ENCODE measurements at regions not wholly inside any gene's neighbourhood (a gene's known extent, or its start where the extent isn't known, plus 50 kb on each side); places are given as distances from the start of the nearest gene placed in this dataset.

- no peak overlapping the region for H3K27ac ChIP-seq (replicated peaks)
- H3K27me3 ChIP-seq (ENCODE audit: low read depth) = no peaks in the 10 kb centered on the region
- peaks cover 21% of the 10 kb centered on the region for H3K9me3 ChIP-seq (replicated peaks)
- no peaks in the 10 kb centered on the region for H3K36me3 ChIP-seq
- no peak for DNase-seq
- H3K4me3 ChIP-seq = no peak overlapping the region
- H3K4me1 ChIP-seq = no peaks in the 10 kb centered on the region
- intact Hi-C loops (cut with micrococcal nuclease) = no loop called here
- no peak for TF ChIP-seq CTCF (IDR thresholded peaks at IDR 0.05; ENCODE audit: borderline replicate concordance)
Measured at GRCh38 chr3:70392227-70392626, 79.8 kb upstream of the MDFIC2 start.

- intact Hi-C loops (cut with micrococcal nuclease) = no loop called here
- TF ChIP-seq CTCF (IDR thresholded peaks at IDR 0.05; ENCODE audit: borderline replicate concordance) = no peak
- Histone ChIP-seq H3K27me3 (ENCODE audit: low read depth) (no peaks in the 10 kb centered on the region), H3K36me3 (no peaks in the 10 kb centered on the region), H3K27ac (replicated peaks) (no peak overlapping the region), H3K9me3 (replicated peaks) (peaks cover 21% of the 10 kb centered on the region), H3K4me3 (no peak overlapping the region), H3K4me1 (no peaks in the 10 kb centered on the region)
- no peak for DNase-seq
Measured at GRCh38 chr3:70387889-70388288, 75.5 kb upstream of the MDFIC2 start.

GRCh38 chr3:70386846-70387245 is 74.4 kb upstream of the MDFIC2 start:
- intact Hi-C loops (cut with micrococcal nuclease) = no loop called here
- no peak overlapping the region for H3K27ac ChIP-seq (replicated peaks)
- no peaks in the 10 kb centered on the region for H3K36me3 ChIP-seq
- no peak overlapping the region for H3K4me3 ChIP-seq
- no peak for TF ChIP-seq CTCF (IDR thresholded peaks at IDR 0.05; ENCODE audit: borderline replicate concordance)
- H3K9me3 ChIP-seq (replicated peaks) = peaks cover 21% of the 10 kb centered on the region
- no peaks in the 10 kb centered on the region for H3K27me3 ChIP-seq (ENCODE audit: low read depth)
- H3K4me1 ChIP-seq = no peaks in the 10 kb centered on the region
- DNase-seq = no peak

- H3K27me3 ChIP-seq (ENCODE audit: low read depth) = no peaks in the 10 kb centered on the region
- no peak for DNase-seq
Measured at GRCh38 chr3:70386043-70386442, 73.6 kb upstream of the MDFIC2 start.

GRCh38 chr3:70383360-70383831 is 71.0 kb upstream of the MDFIC2 start:
- no peak for DNase-seq
- peaks cover under 1% of the 10 kb centered on the region for H3K9me3 ChIP-seq (replicated peaks)
- H3K4me1 ChIP-seq = no peaks in the 10 kb centered on the region
- intact Hi-C loops (cut with micrococcal nuclease) = no loop called here
- TF ChIP-seq CTCF (IDR thresholded peaks at IDR 0.05; ENCODE audit: borderline replicate concordance) = no peak
- H3K36me3 ChIP-seq = no peaks in the 10 kb centered on the region
- no peak overlapping the region for H3K27ac ChIP-seq (replicated peaks)
- H3K4me3 ChIP-seq = no peak overlapping the region
- no peaks in the 10 kb centered on the region for H3K27me3 ChIP-seq (ENCODE audit: low read depth)

More at GRCh38 chr3:70386043-70386442, 73.6 kb upstream of the MDFIC2 start:
- H3K27ac ChIP-seq (replicated peaks) = no peak overlapping the region
- no peak for TF ChIP-seq CTCF (IDR thresholded peaks at IDR 0.05; ENCODE audit: borderline replicate concordance)
- H3K36me3 ChIP-seq = no peaks in the 10 kb centered on the region
- peaks cover 21% of the 10 kb centered on the region for H3K9me3 ChIP-seq (replicated peaks)
- H3K4me3 ChIP-seq = no peak overlapping the region
- H3K4me1 ChIP-seq = no peaks in the 10 kb centered on the region
- intact Hi-C loops (cut with micrococcal nuclease) = no loop called here

GRCh38 chr3:70374179-70374578 is 61.7 kb upstream of the MDFIC2 start:
- H3K27ac ChIP-seq (replicated peaks) = no peak overlapping the region
- H3K9me3 ChIP-seq (replicated peaks) = peaks cover 29% of the 10 kb centered on the region
- TF ChIP-seq CTCF (IDR thresholded peaks at IDR 0.05; ENCODE audit: borderline replicate concordance) = no peak
- H3K4me3 ChIP-seq = no peak overlapping the region
- H3K36me3 ChIP-seq = no peaks in the 10 kb centered on the region
- no peak for DNase-seq
- H3K27me3 ChIP-seq (ENCODE audit: low read depth) = no peaks in the 10 kb centered on the region
- H3K4me1 ChIP-seq = no peaks in the 10 kb centered on the region
- intact Hi-C loops (cut with micrococcal nuclease) = no loop called here

All from left ventricle myocardium inferior (tissue), 1 donor.